C4-2B (cell line): ENCODE measurements at regions not wholly inside any gene's neighbourhood (a gene's known extent, or its start where the extent isn't known, plus 50 kb on each side); places are given as distances from the start of the nearest gene placed in this dataset.

Experiments used
- H3K27ac ChIP-seq: fragments of 450-650 bp; 2 replicates; pipeline ENCODE4 v1.5.1; 2017
- ZFX ChIP-seq: fragments of 450-650 bp; IDR thresholded peaks from 2 replicates; pipeline ENCODE4 v1.6.1; 2017
- TF ChIP-seq, protein P1 (sequence below): fragments of 450-650 bp; conservative IDR thresholded peaks from 2 replicates; pipeline ENCODE4 v1.5.1; 2017; ENCODE audit warnings: mild to moderate bottlenecking

DNA sequence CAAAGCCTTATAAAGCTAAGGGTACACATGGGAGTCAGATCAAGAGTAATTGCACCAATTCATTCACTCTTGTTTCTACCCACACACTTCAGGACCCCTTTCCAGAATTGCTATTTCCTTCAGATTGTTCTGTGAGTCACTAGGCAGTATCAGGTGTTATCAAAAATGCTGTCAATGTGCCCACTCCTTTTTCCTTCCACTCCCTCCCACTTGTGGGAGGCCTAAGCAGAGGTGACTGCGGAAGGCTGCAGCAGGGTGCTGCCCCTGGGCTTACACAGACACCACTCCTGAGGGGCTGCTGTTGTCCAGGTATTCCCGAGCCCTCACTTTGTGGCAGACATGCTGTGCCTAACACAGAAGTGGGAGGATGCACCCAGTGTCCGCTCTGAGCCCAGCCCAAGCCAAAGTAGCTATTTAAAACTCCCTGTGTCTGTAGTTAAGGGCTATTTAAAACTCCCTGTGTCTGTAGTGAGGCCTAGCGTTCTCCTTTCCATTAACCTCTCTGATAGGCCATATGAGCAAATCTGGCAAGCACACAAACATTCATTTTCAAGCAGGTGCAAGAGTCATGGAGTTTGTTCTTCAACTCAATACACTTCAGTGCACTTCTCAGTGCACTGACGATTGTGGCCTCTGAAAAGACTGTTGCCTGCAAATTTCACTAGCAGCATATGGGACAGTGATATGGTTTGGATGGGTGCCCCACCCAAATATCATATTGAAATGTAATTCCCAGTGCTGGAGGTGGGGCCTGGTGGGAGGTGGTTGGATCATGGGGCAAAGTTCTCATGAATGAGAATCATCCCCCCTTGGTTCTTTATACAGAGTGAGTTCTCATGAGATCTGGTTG, 117.8 kb downstream of the PHLDA1 start:
- TF ChIP-seq ZFX: no peak
- no peak overlapping the region for H3K27ac ChIP-seq

DNA sequence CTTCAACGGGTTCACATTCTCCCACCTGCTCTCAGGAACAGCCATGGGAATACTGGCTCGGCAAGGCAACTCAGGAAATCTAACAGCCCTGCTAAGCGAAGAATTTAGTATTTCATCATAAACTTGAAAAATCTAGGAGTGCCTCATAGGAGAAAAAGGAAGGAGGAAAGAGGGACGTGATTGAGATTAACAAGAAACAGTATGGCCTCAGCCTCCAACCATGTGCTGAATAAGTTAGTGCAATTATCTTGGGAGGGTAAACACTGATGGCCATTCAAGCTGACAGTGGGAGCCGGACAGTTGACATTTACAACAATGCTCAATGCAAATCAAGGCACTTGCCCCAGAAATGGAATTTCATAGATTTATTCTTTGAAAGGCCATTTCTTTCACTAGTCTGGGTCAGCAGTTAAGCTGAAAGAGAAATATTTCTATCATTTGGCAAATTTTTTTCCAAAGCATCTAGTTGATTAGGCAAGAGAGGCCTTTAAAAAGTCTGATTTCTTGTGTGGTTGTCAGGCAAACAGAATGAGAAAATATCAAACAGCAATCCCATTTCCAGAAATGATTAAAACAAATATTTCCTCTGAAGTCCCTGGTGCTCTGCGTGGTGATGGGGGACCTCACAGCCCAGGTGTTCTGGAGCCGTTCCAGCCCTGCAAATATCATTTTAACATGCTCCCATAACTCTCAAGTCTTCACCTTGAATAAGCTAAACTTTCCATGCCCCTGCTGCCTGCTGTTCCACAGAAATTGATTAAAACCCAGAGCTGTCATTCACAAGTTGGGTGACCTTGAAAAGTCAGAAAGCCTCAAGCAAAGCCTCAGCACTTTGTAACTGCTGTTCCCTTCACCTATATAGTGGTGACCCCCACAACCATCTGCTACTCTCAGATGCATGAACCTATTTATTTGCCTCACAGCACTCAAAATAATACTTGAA, 121.6 kb downstream of the PHLDA1 start:
- TF ChIP-seq ZFX: no peak
- TF ChIP-seq, protein P1, sequence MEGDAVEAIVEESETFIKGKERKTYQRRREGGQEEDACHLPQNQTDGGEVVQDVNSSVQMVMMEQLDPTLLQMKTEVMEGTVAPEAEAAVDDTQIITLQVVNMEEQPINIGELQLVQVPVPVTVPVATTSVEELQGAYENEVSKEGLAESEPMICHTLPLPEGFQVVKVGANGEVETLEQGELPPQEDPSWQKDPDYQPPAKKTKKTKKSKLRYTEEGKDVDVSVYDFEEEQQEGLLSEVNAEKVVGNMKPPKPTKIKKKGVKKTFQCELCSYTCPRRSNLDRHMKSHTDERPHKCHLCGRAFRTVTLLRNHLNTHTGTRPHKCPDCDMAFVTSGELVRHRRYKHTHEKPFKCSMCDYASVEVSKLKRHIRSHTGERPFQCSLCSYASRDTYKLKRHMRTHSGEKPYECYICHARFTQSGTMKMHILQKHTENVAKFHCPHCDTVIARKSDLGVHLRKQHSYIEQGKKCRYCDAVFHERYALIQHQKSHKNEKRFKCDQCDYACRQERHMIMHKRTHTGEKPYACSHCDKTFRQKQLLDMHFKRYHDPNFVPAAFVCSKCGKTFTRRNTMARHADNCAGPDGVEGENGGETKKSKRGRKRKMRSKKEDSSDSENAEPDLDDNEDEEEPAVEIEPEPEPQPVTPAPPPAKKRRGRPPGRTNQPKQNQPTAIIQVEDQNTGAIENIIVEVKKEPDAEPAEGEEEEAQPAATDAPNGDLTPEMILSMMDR: no peak
- peak overlapping the region; percentile 52; the same call in 1 of the 2 replicates for H3K27ac ChIP-seq

DNA sequence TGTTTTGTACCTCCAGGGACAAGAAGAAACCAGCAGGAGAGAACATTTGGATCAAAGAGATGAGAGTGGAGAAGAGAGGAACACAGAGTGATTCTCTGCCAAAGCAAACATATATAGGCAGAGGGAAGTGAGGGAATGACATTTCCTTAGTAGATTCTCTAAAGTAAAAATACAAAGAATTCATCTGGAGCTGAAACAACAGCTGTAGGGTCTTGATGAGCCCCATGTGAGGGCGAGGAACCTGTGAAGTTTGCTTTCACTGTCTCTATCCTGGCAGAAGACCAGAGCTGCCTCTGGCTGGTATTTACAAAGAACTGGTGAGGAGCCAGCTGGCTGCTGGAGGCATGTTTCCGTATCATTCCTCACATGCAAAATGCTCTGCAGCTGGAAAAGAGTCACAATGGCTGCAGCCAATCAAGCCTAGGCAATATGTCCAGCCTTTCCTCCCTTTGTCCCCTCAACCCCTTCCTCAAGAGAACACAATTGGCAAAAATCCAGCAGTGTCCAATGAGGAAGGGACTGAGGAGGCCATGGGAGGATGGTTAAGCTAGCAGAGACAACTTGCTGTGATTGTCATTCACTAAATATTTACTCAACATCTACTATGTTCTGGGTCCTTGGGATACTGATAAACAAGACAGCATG, 122.5 kb downstream of the PHLDA1 start:
- peak overlapping the region; percentile 52 for H3K27ac ChIP-seq

DNA sequence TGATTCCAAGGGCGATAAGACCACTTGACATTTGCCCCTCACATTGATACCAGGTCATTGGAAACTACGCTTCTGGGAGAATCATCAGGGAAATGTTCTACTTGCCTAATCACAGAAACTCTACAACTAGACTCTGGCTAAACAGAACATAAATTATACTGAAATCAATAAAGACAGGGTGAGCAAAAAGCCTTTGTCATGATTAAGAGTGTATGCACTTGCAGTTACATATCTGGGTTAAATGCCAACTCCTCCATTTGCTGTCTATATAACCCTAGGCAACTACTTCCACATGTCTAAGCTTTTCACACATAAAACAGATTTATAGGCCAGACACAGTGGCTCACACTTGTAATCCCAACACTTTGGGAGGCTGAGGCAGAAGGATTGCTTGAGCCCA, 125.7 kb downstream of the PHLDA1 start:
- no peak for TF ChIP-seq ZFX
- TF ChIP-seq, protein P1: no peak
- H3K27ac ChIP-seq: no peak overlapping the region

More for the DNA sequence above, 122.5 kb downstream of the PHLDA1 start:
- TF ChIP-seq, protein P1: no peak
- TF ChIP-seq ZFX: no peak

DNA sequence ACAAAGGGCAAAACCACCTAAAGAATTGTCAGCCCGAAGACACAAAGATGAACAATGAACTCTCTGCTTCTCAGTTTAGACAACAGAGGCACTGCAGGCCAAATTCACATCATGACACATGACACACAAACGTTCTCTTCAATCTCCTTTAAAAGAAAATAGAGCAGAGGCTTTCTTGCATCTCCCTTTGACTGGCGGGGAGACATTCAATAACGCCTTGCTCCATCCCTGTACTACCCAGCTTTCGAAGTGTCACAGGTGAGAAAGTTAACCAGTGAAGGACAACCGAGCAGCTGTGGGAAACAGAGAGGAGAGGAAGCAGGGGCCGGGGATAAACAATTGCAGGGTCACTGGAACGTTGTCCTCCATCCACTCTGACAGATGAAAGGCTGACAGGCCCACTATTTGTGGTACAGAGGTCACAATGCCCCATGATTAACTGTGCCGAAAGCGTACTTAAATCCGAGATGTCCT, 130.8 kb downstream of the PHLDA1 start:
- H3K27ac ChIP-seq: no peak overlapping the region
- TF ChIP-seq, protein P1: no peak
- TF ChIP-seq ZFX: no peak

DNA sequence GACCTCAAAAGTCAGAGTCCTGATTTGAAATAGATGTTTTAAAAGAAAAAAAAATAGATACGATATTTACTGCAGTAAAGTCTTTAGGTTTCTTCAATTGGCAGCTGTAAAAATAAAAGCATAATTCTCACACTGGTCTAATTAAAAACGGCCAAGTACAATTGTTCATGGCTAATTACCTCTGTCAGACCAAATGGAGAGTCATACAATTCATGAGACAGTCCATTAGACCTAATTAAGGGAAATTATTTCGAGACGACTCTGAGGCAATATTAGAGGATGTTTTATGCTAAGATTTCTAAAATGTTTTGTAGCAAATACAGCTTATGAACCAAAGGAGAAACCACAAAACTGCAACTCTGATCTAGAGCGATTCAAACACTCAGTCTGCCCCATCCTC, 131.3 kb downstream of the PHLDA1 start:
- TF ChIP-seq, protein P1: no peak
- no peak for TF ChIP-seq ZFX
- H3K27ac ChIP-seq: no peak overlapping the region

DNA sequence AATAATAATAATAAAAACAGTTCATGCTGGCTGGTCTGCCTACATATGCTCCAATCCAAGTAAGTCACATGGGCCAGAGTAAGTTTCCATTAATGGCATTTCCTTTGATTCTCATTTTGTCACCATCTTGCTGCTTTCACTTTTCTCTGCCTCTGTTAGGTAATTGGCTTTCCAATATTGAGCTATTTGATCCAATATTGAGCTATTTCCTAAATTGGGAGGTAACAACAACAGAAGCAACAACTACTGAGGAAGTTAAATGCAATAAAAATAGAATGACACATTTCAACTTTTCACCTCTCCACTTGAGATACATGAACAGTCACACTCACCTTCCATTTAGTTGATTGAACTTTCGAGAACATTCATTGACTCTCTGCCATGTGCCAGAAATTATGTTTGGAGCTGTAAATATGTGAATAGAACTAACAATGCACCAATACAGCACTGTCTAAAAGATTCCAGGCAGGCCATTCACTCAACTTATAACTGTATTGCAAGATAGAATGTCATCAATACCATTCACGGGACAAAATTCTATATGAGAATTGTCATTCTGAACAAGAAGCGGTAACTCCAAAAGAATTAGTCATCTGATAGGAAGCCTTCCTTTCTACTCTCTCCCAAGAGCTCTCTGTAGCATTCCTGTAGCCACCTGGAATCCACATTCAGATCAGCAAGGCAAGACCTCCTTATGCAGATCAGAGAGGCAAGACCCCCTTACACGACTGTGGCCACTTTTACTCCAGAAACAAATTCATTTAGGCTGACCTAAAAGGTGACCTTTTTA, 136.4 kb downstream of the PHLDA1 start:
- TF ChIP-seq, protein P1: no peak
- TF ChIP-seq ZFX: no peak
- no peak overlapping the region for H3K27ac ChIP-seq
